ENCODE measurements at regions not wholly inside any gene's neighbourhood (a gene's known extent, or its start where the extent isn't known, plus 50 kb on each side); places are given as distances from the start of the nearest gene placed in this dataset.

GRCh38 chr2:19846567-19846966, 55.2 kb downstream of the TTC32 start:
- Mint-ChIP-seq H3K9me3 (no peaks in the 10 kb centered on the region), H3K27ac (no peak overlapping the region), H3K4me1 (no peaks in the 10 kb centered on the region), H3K36me3 (no peaks in the 10 kb centered on the region), H3K4me3 (no peak overlapping the region)
- no peak for DNase-seq (ENCODE audit: low spot score in 2 of 2)
- ATAC-seq: no peak

- Mint-ChIP-seq H3K36me3 (no peaks in the 10 kb centered on the region), H3K4me3 (no peak overlapping the region), H3K9me3 (no peaks in the 10 kb centered on the region), H3K4me1 (no peaks in the 10 kb centered on the region), H3K27ac (no peak overlapping the region)
- peak in 1 of 2 donors; percentile 15 for DNase-seq (ENCODE audit: low spot score in 2 of 2)
- no peak for ATAC-seq
Measured at GRCh38 chr2:19846030-19846429, 55.8 kb downstream of the TTC32 start.

GRCh38 chr2:19845323-19845920, 56.4 kb downstream of the TTC32 start:
- no peak overlapping the region for H3K4me3 Mint-ChIP-seq
- H3K9me3 Mint-ChIP-seq: no peaks in the 10 kb centered on the region
- H3K36me3 Mint-ChIP-seq: no peaks in the 10 kb centered on the region
- H3K27ac Mint-ChIP-seq: no peak overlapping the region
- ATAC-seq: no peak
- H3K4me1 Mint-ChIP-seq: no peaks in the 10 kb centered on the region
- DNase-seq (ENCODE audit: low spot score in 2 of 2): peak in 1 of 2 donors; percentile 22

- no peak for ATAC-seq
- no peaks in the 10 kb centered on the region for H3K36me3 Mint-ChIP-seq
- H3K4me3 Mint-ChIP-seq: no peak overlapping the region
- H3K4me1 Mint-ChIP-seq: no peaks in the 10 kb centered on the region
- no peak overlapping the region for H3K27ac Mint-ChIP-seq
- DNase-seq (ENCODE audit: low spot score in 2 of 2): peak in 1 of 2 donors; percentile 23
- H3K9me3 Mint-ChIP-seq: no peaks in the 10 kb centered on the region
Measured at GRCh38 chr2:19844750-19845149, 57.0 kb downstream of the TTC32 start.

- no peak for ATAC-seq
- Mint-ChIP-seq H3K4me1 (no peaks in the 10 kb centered on the region), H3K27ac (no peak overlapping the region), H3K4me3 (no peak overlapping the region), H3K9me3 (no peaks in the 10 kb centered on the region), H3K36me3 (no peaks in the 10 kb centered on the region)
- peak in 1 of 2 donors; percentile 23 for DNase-seq (ENCODE audit: low spot score in 2 of 2)
Measured at GRCh38 chr2:19843992-19844515, 57.7 kb downstream of the TTC32 start.

- Mint-ChIP-seq H3K9me3 (no peaks in the 10 kb centered on the region), H3K27ac (no peak overlapping the region)
- ATAC-seq: no peak
Measured at GRCh38 chr2:19841918-19842693, 59.7 kb downstream of the TTC32 start.

GRCh38 chr2:19839438-19839837, 62.3 kb downstream of the TTC32 start:
- Mint-ChIP-seq H3K27ac (no peak overlapping the region), H3K4me1 (no peaks in the 10 kb centered on the region), H3K9me3 (no peaks in the 10 kb centered on the region), H3K4me3 (no peak overlapping the region), H3K36me3 (no peaks in the 10 kb centered on the region)
- ATAC-seq: peak; percentile 58
- peak in 1 of 2 donors; percentile 30 for DNase-seq (ENCODE audit: low spot score in 2 of 2)

More at GRCh38 chr2:19841918-19842693, 59.7 kb downstream of the TTC32 start:
- Mint-ChIP-seq H3K4me3 (no peak overlapping the region), H3K4me1 (no peaks in the 10 kb centered on the region), H3K36me3 (no peaks in the 10 kb centered on the region)
- peak in 1 of 2 donors; percentile 38 for DNase-seq (ENCODE audit: low spot score in 2 of 2)

GRCh38 chr2:19838616-19839015, 63.2 kb downstream of the TTC32 start:
- ATAC-seq (no peak), DNase-seq (ENCODE audit: low spot score in 2 of 2) (no peak)
- Mint-ChIP-seq H3K9me3 (no peaks in the 10 kb centered on the region), H3K36me3 (no peaks in the 10 kb centered on the region), H3K27ac (no peak overlapping the region), H3K4me1 (no peaks in the 10 kb centered on the region), H3K4me3 (no peak overlapping the region)

GRCh38 chr2:19837235-19837766, 64.5 kb downstream of the TTC32 start:
- Mint-ChIP-seq H3K4me3 (no peak overlapping the region), H3K27ac (no peak overlapping the region), H3K4me1 (no peaks in the 10 kb centered on the region), H3K36me3 (no peaks in the 10 kb centered on the region), H3K9me3 (no peaks in the 10 kb centered on the region)
- no peak for ATAC-seq
- DNase-seq (ENCODE audit: low spot score in 2 of 2): peak in 1 of 2 donors; percentile 12

- no peaks in the 10 kb centered on the region for H3K9me3 Mint-ChIP-seq
- no peak for ATAC-seq
Measured at GRCh38 chr2:19835781-19836281, 66.0 kb downstream of the TTC32 start.

GRCh38 chr2:19833978-19834377, 67.8 kb downstream of the TTC32 start:
- ATAC-seq (no peak), DNase-seq (ENCODE audit: low spot score in 2 of 2) (peak in 1 of 2 donors; percentile 18)
- H3K9me3 Mint-ChIP-seq: no peaks in the 10 kb centered on the region
- H3K4me3 Mint-ChIP-seq: no peak overlapping the region
- no peaks in the 10 kb centered on the region for H3K36me3 Mint-ChIP-seq
- no peaks in the 10 kb centered on the region for H3K4me1 Mint-ChIP-seq
- H3K27ac Mint-ChIP-seq: no peak overlapping the region

More at GRCh38 chr2:19835781-19836281, 66.0 kb downstream of the TTC32 start:
- Mint-ChIP-seq H3K36me3 (no peaks in the 10 kb centered on the region), H3K4me1 (no peaks in the 10 kb centered on the region), H3K4me3 (no peak overlapping the region), H3K27ac (no peak overlapping the region)
- peak in 1 of 2 donors; percentile 36 for DNase-seq (ENCODE audit: low spot score in 2 of 2)

- Mint-ChIP-seq H3K4me3 (no peak overlapping the region), H3K9me3 (no peaks in the 10 kb centered on the region), H3K27ac (no peak overlapping the region), H3K4me1 (no peaks in the 10 kb centered on the region), H3K36me3 (no peaks in the 10 kb centered on the region)
- ATAC-seq (no peak), DNase-seq (ENCODE audit: low spot score in 2 of 2) (peak in 1 of 2 donors; percentile 25)
Measured at GRCh38 chr2:19829672-19830071, 72.1 kb downstream of the TTC32 start.

- no peak for ATAC-seq
- H3K36me3 Mint-ChIP-seq: no peaks in the 10 kb centered on the region
- no peaks in the 10 kb centered on the region for H3K4me1 Mint-ChIP-seq
- no peak for DNase-seq (ENCODE audit: low spot score in 2 of 2)
- no peak overlapping the region for H3K27ac Mint-ChIP-seq
- H3K9me3 Mint-ChIP-seq: no peaks in the 10 kb centered on the region
- no peak overlapping the region for H3K4me3 Mint-ChIP-seq
Measured at GRCh38 chr2:19826874-19827273, 74.9 kb downstream of the TTC32 start.

GRCh38 chr2:19823507-19823906, 78.3 kb downstream of the TTC32 start:
- no peak for ATAC-seq
- no peak overlapping the region for H3K27ac Mint-ChIP-seq
- H3K4me3 Mint-ChIP-seq: no peak overlapping the region
- H3K4me1 Mint-ChIP-seq: no peaks in the 10 kb centered on the region
- H3K36me3 Mint-ChIP-seq: no peaks in the 10 kb centered on the region
- DNase-seq (ENCODE audit: low spot score in 2 of 2): no peak
- H3K9me3 Mint-ChIP-seq: no peaks in the 10 kb centered on the region

Data from stimulated activated effector memory CD8-positive, alpha-beta T cell treated with anti-CD3 and anti-CD28 coated beads, Interleukin-12 subunit alpha, Interleukin-12 subunit beta, amount 100 ng/mL, for 72 hours (primary cell).